SK-N-SH (cell line): ENCODE measurements at regions not wholly inside any gene's neighbourhood (a gene's known extent, or its start where the extent isn't known, plus 50 kb on each side); places are given as distances from the start of the nearest gene placed in this dataset.

ENCODE experiments used
- CTCF ChIA-PET: fragments of 300-600, 350-600 bp; formaldehyde crosslinking; extraction: SDS; loops from one replicate; lab custom pipeline; 2021; lab: Yijun Ruan, JAX
- POLR2A ChIA-PET: fragments of 350-600 bp; sonication (Branson Sonifier 250); formaldehyde crosslinking; extraction: SDS; loops from one replicate; lab custom pipeline; 2020; ENCODE audit warnings: antibody characterized with exemption, inconsistent platforms; lab: Yijun Ruan, JAX
- DNase-seq: peaks from one replicate; pipeline ENCODE4 v3.0.0; 2012
- H2AFZ ChIP-seq: fragments of 200-600 bp; sonication (generic); 2 replicates; pipeline ENCODE4 v1.8.1; 2016; ENCODE audit warnings: antibody characterized with exemption, mild to moderate bottlenecking, low read depth
- H3F3A ChIP-seq: fragments of 200-600 bp; sonication (generic); replicated peaks from 2 replicates; pipeline ENCODE3; 2016; ENCODE audit warnings: antibody characterized with exemption, mild to moderate bottlenecking; ENCODE audit not compliant: insufficient read depth
- H3K27ac ChIP-seq, 2 experiments: fragments of 200-500 bp in 1 of 2; fragments of 200-600 bp in 1 of 2; sonication (Bioruptor generic) in 1 of 2; sonication (generic), shearing (Covaris generic) in 1 of 2; 2 replicates each; pipeline versions ENCODE4 v1.5.1 to v1.6.1; 2014 to 2016; ENCODE audit warnings: low read depth in 2 of 2, inconsistent platforms in 1 of 2, low read length in 1 of 2, mild to moderate bottlenecking in 1 of 2, mixed read lengths in 1 of 2
- H3K27me3 ChIP-seq: fragments of 200-600 bp; sonication (generic), shearing (Covaris generic); 2 replicates; pipeline ENCODE4 v1.6.1; 2016; ENCODE audit warnings: mixed run types; ENCODE audit not compliant: insufficient read depth
- H3K36me3 ChIP-seq, 2 experiments: fragments of 200-500 bp in 1 of 2; fragments of 200-600 bp in 1 of 2; sonication (Bioruptor generic) in 1 of 2; sonication (generic) in 1 of 2; replicated peaks in 1 of 2; 2 replicates each; pipeline versions ENCODE3 to v1.5.1; 2014 to 2016; ENCODE audit warnings: low read length in 1 of 2, mild to moderate bottlenecking in 1 of 2; ENCODE audit not compliant: insufficient read depth in 2 of 2, control insufficient read depth in 1 of 2
- H3K4me1 ChIP-seq, 2 experiments: fragments of 200-500 bp in 1 of 2; fragments of 200-600 bp in 1 of 2; sonication (Bioruptor generic) in 1 of 2; sonication (generic), shearing (Covaris generic) in 1 of 2; 2 replicates each; pipeline versions ENCODE4 v1.5.1 to v1.6.1; 2014 to 2016; ENCODE audit warnings: low read depth in 1 of 2, low read length in 1 of 2, mixed run types in 1 of 2; ENCODE audit not compliant: insufficient read depth in 2 of 2, control insufficient read depth in 1 of 2
- H3K4me2 ChIP-seq: fragments of 200-600 bp; sonication (generic), shearing (Covaris generic); 2 replicates; pipeline ENCODE4 v1.6.1; 2017; ENCODE audit warnings: mixed run types
- H3K4me3 ChIP-seq, 2 experiments: fragments of 200-500 bp in 1 of 2; fragments of 200-600 bp in 1 of 2; sonication (Bioruptor generic) in 1 of 2; sonication (generic), shearing (Covaris generic) in 1 of 2; 2 replicates each; pipeline versions ENCODE4 v1.5.1 to v1.8.1; 2014 to 2016; ENCODE audit warnings: low read depth in 2 of 2, inconsistent platforms in 1 of 2, low read length in 1 of 2, mild to moderate bottlenecking in 1 of 2, mixed read lengths in 1 of 2, moderate library complexity in 1 of 2
- H3K79me2 ChIP-seq: fragments of 200-600 bp; sonication (generic); 2 replicates; pipeline ENCODE4 v1.8.1; 2017; ENCODE audit warnings: mild to moderate bottlenecking; ENCODE audit not compliant: insufficient read depth
- H3K9ac ChIP-seq: fragments of 200-600 bp; sonication (generic); 2 replicates; pipeline ENCODE4 v1.6.1; 2017; ENCODE audit warnings: mixed run types
- H3K9me2 ChIP-seq: fragments of 200-600 bp; sonication (generic); 2 replicates; pipeline ENCODE4 v1.6.1; 2017; ENCODE audit warnings: mixed run types
- H3K9me3 ChIP-seq: fragments of 200-600 bp; sonication (generic); 2 replicates; pipeline ENCODE4 v1.6.1; 2017; ENCODE audit warnings: mixed run types, mild to moderate bottlenecking, moderate library complexity
- H4K20me1 ChIP-seq: fragments of 200-600 bp; sonication (generic); 2 replicates; pipeline ENCODE4 v1.6.1; 2017; ENCODE audit warnings: mild to moderate bottlenecking, mixed run types; ENCODE audit not compliant: insufficient read depth
- CHD2 ChIP-seq: fragments of 150-350 bp; IDR thresholded peaks from 2 replicates; pipeline ENCODE4 v1.6.1; 2018; ENCODE audit warnings: low read length; ENCODE audit not compliant: partially characterized antibody
- ELF1 ChIP-seq: IDR thresholded peaks from 2 replicates; pipeline ENCODE4 v1.4.0; 2012
- EP300 ChIP-seq, 2 experiments: IDR thresholded peaks; 2 replicates each; pipeline versions ENCODE4 v1.4.0 to v1.6.1; 2012; ENCODE audit warnings: borderline replicate concordance in 1 of 2, low read depth in 1 of 2, low read length in 1 of 2
- FOXM1 ChIP-seq: IDR thresholded peaks from 2 replicates; pipeline ENCODE4 v1.4.0; 2012; ENCODE audit warnings: low read depth, mild to moderate bottlenecking
- GABPA ChIP-seq: IDR thresholded peaks from 2 replicates; pipeline ENCODE4 v1.4.0; 2012; ENCODE audit warnings: low read depth, mild to moderate bottlenecking
- GATA2 ChIP-seq: sonication (generic); formaldehyde crosslinking; IDR thresholded peaks from 2 replicates; pipeline ENCODE4 v1.5.0; 2020; ENCODE audit warnings: mild to moderate bottlenecking, missing genetic modification reagents
- IRF3 ChIP-seq: fragments of 150-350 bp; IDR thresholded peaks from 2 replicates; pipeline ENCODE4 v1.6.1; 2016; ENCODE audit warnings: mild to moderate bottlenecking, low read depth, low read length
- MXI1 ChIP-seq: IDR thresholded peaks from 2 replicates; pipeline ENCODE4 v1.6.1; 2012; ENCODE audit warnings: mild to moderate bottlenecking, low read depth, low read length, improper control_type of control experiment
- NRF1 ChIP-seq: IDR thresholded peaks from 2 replicates; pipeline ENCODE4 v1.6.1; 2012; ENCODE audit warnings: low read depth, mild to moderate bottlenecking, low read length
- PBX3 ChIP-seq: IDR thresholded peaks from 2 replicates; pipeline ENCODE4; 2012
- POLR2AphosphoS5 ChIP-seq: IDR thresholded peaks from 2 replicates; pipeline ENCODE4 v1.6.1; 2012; ENCODE audit warnings: low read depth, low read length
- REST ChIP-seq: IDR thresholded peaks from 2 replicates; pipeline ENCODE4 v1.6.1; 2012; ENCODE audit warnings: mild to moderate bottlenecking, low read depth, low read length, moderate library complexity
- SIN3A ChIP-seq: IDR thresholded peaks from 2 replicates; pipeline ENCODE4 v1.6.1; 2012; ENCODE audit warnings: low read depth, mild to moderate bottlenecking, low read length, moderate library complexity, borderline replicate concordance
- TEAD4 ChIP-seq: IDR thresholded peaks from 2 replicates; pipeline ENCODE4 v1.4.0; 2012; ENCODE audit warnings: mild to moderate bottlenecking, borderline replicate concordance; ENCODE audit not compliant: insufficient read depth
- YY1 ChIP-seq: IDR thresholded peaks from 2 replicates; pipeline ENCODE4 v1.4.0; 2012; ENCODE audit warnings: low read depth, mild to moderate bottlenecking
- ZBTB33 ChIP-seq: IDR thresholded peaks from 2 replicates; pipeline ENCODE4 v1.4.0; 2012; ENCODE audit warnings: low read depth, borderline replicate concordance
- WGBS: methylation state at CpG from one replicate; pipeline ENCODE4 v1.1.6; 2017; ENCODE audit warnings: low lambda C conversion rate; 5-methylcytosine and 5-hydroxymethylcytosine counted together
- TF ChIP-seq, protein P1 (sequence below): IDR thresholded peaks from 2 replicates; pipeline ENCODE4 v1.4.0; 2012; ENCODE audit warnings: low read depth, borderline replicate concordance

GRCh38 chr10:4004990-4005389 is 220.0 kb upstream of the KLF6 start:
- no peaks in the 10 kb centered on the region for H3K27me3 ChIP-seq
- CTCF ChIA-PET = no interaction called here
- no peaks in the 10 kb centered on the region for H3K36me3 ChIP-seq
- no peak overlapping the region for H3K9ac ChIP-seq
- no peak overlapping the region for H3K27ac ChIP-seq
- TF ChIP-seq ELF1 (no peak), POLR2AphosphoS5 (no peak), ZBTB33 (no peak), EP300 (IDR thresholded peaks at IDR 0.05; ENCODE audit: borderline replicate concordance in 1 of 2, low read depth in 1 of 2, low read length in 1 of 2) (no peak), FOXM1 (no peak), YY1 (no peak), NRF1 (no peak), IRF3 (no peak), CHD2 (no peak), TEAD4 (no peak), MXI1 (no peak), GABPA (no peak), GATA2 (CRISPR knock-in tag) (no peak), SIN3A (no peak), REST (no peak), PBX3 (no peak)
- TF ChIP-seq, protein P1, sequence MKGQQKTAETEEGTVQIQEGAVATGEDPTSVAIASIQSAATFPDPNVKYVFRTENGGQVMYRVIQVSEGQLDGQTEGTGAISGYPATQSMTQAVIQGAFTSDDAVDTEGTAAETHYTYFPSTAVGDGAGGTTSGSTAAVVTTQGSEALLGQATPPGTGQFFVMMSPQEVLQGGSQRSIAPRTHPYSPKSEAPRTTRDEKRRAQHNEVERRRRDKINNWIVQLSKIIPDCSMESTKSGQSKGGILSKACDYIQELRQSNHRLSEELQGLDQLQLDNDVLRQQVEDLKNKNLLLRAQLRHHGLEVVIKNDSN = no peak
- no peaks in the 10 kb centered on the region for H3K9me3 ChIP-seq
- H3F3A ChIP-seq = no peaks in the 10 kb centered on the region
- H3K9me2 ChIP-seq = no peaks in the 10 kb centered on the region
- H4K20me1 ChIP-seq = no peaks in the 10 kb centered on the region
- no peak overlapping the region for H2AFZ ChIP-seq
- no peak overlapping the region for H3K4me3 ChIP-seq
- no peak overlapping the region for H3K4me2 ChIP-seq
- no peaks in the 10 kb centered on the region for H3K4me1 ChIP-seq
- no peaks in the 10 kb centered on the region for H3K79me2 ChIP-seq
- 97% methylated on average over 8 of the region's 8 CpGs for WGBS
- POLR2A ChIA-PET = no interaction called here
- no peak for DNase-seq
